ENCODE measurements at regions not wholly inside any gene's neighbourhood (a gene's known extent, or its start where the extent isn't known, plus 50 kb on each side); places are given as distances from the start of the nearest gene placed in this dataset.

DNA sequence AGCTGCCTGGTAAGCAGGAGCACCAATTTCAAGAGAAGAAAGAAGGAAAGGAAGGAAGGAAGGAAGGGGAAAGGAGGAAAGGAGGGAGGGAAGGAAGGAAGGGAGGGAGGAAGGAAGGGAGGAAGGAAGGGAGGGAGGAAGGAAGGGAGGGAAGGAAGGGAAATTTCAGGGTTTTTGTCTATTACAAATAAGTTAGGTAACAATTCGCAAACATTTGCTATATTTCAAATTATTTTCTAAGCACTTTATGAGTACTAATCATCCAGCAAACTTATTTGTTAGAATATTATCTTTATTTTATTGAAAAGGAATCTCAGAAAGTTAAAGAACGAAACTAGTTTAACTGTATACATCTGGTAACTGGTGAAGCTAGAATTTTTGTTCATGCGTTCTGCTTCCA lies 921.7 kb downstream of the TBL1XR1 start:
- Histone ChIP-seq H3K9me3 (no peaks in the 10 kb centered on the region), H3K27ac (no peak overlapping the region), H3K4me1 (no peaks in the 10 kb centered on the region), H3K36me3 (no peaks in the 10 kb centered on the region), H3K27me3 (no peaks in the 10 kb centered on the region), H3K4me3 (no peak overlapping the region)
- no peak for TF ChIP-seq POLR2A (IDR thresholded peaks at IDR 0.05)
- TF ChIP-seq, protein P1, sequence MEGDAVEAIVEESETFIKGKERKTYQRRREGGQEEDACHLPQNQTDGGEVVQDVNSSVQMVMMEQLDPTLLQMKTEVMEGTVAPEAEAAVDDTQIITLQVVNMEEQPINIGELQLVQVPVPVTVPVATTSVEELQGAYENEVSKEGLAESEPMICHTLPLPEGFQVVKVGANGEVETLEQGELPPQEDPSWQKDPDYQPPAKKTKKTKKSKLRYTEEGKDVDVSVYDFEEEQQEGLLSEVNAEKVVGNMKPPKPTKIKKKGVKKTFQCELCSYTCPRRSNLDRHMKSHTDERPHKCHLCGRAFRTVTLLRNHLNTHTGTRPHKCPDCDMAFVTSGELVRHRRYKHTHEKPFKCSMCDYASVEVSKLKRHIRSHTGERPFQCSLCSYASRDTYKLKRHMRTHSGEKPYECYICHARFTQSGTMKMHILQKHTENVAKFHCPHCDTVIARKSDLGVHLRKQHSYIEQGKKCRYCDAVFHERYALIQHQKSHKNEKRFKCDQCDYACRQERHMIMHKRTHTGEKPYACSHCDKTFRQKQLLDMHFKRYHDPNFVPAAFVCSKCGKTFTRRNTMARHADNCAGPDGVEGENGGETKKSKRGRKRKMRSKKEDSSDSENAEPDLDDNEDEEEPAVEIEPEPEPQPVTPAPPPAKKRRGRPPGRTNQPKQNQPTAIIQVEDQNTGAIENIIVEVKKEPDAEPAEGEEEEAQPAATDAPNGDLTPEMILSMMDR (IDR thresholded peaks at IDR 0.05), result no peak
- DNase-seq, result no peak

DNA sequence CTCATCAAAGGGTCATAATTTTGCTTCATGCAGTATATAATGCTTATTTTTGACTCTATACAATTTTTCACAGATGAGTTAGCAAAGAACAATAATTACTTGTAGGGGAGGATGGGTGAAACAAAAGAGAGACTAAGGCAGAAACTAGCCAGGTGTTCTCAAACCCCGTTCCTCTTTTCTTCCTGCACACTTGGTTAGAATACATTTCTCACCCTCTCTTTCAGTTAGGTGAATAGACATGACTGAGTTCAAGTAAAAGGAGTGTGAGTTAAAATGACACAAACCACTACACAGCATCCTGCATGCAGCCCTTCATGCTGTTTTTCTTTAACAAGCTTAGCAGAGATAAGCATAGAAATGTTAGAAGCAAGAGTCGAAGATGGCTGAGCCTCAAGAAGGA lies 922.2 kb downstream of the TBL1XR1 start:
- Histone ChIP-seq H3K27me3 (no peaks in the 10 kb centered on the region), H3K9me3 (no peaks in the 10 kb centered on the region), H3K36me3 (no peaks in the 10 kb centered on the region), H3K4me3 (no peak overlapping the region), H3K27ac (no peak overlapping the region), H3K4me1 (no peaks in the 10 kb centered on the region)
- TF ChIP-seq, protein P1 (IDR thresholded peaks at IDR 0.05), result no peak
- no peak for TF ChIP-seq POLR2A (IDR thresholded peaks at IDR 0.05)
- DNase-seq, result no peak

DNA sequence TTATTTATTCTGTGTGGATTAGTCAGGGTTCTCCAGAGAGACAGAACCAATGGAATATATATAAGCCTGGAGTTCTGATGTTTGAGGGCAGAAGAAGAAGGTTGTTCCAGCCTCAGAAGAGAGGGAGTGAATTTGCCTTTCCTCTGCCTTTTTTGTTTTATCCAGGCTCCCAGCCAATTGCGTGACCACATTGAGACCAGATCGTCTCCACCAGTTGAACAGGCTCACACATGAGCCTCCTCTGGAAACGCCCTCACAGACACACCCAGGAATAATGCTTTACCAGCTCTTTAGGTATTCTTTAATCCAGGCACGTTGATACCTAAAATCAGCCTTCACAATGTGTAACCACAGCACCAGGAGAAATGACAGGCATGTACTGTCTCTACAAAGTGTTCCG lies 923.1 kb downstream of the TBL1XR1 start:
- no peak for DNase-seq
- Histone ChIP-seq H3K36me3 (no peaks in the 10 kb centered on the region), H3K9me3 (no peaks in the 10 kb centered on the region), H3K4me1 (no peaks in the 10 kb centered on the region), H3K4me3 (no peak overlapping the region), H3K27ac (no peak overlapping the region), H3K27me3 (no peaks in the 10 kb centered on the region)
- TF ChIP-seq, protein P1 (IDR thresholded peaks at IDR 0.05), result no peak
- no peak for TF ChIP-seq POLR2A (IDR thresholded peaks at IDR 0.05)

DNA sequence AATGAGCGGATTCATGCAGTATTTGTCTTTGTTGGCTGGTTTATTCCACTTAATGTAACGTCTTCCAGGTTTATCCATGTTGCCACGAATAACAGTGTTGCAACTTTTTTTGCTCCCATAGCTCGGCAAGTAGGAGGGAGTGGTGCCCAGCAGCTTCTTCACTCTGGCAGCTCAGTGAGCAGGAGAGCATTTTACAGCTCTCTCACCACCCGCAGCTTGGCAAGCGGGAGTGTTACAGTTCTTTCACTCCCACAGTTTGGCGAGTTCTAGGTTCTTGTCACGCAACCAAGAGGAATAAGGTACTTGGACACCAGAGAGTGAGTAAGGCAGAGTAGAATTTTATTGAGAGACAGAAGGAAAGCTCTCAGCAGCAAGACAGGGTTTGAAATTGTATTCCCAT lies 935.2 kb downstream of the TBL1XR1 start:
- Histone ChIP-seq H3K4me3 (no peak overlapping the region), H3K36me3 (no peaks in the 10 kb centered on the region), H3K27me3 (no peaks in the 10 kb centered on the region), H3K27ac (no peak overlapping the region), H3K4me1 (no peaks in the 10 kb centered on the region), H3K9me3 (no peaks in the 10 kb centered on the region)
- DNase-seq, result no peak
- no peak for TF ChIP-seq POLR2A (IDR thresholded peaks at IDR 0.05)
- TF ChIP-seq, protein P1 (IDR thresholded peaks at IDR 0.05), result no peak

DNA sequence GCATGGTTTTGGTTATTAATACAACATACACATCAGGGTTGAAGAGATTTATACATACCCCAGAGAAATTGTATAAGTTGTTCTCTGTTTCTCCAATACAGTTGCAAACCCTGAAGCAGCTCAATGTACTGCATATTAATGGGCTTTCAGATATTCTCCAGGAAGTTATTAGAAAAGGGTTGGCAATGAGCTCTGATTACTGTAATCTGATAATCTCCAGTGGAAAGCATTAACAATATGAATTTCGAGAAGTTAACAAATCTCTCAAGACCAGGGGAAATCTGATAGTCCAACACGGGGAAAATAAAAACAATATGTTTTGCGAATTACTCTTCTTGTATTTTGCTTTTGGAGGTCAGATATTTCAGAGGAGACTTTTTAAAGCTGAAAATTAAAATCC lies 950.1 kb downstream of the TBL1XR1 start:
- TF ChIP-seq POLR2A (IDR thresholded peaks at IDR 0.05), result no peak
- TF ChIP-seq, protein P1 (IDR thresholded peaks at IDR 0.05), result no peak
- H3K27ac ChIP-seq, result no peak overlapping the region
- H3K9me3 ChIP-seq, result no peaks in the 10 kb centered on the region
- H3K27me3 ChIP-seq, result no peaks in the 10 kb centered on the region
- no peaks in the 10 kb centered on the region for H3K36me3 ChIP-seq
- H3K4me3 ChIP-seq, result no peak overlapping the region
- no peak for DNase-seq
- no peaks in the 10 kb centered on the region for H3K4me1 ChIP-seq

DNA sequence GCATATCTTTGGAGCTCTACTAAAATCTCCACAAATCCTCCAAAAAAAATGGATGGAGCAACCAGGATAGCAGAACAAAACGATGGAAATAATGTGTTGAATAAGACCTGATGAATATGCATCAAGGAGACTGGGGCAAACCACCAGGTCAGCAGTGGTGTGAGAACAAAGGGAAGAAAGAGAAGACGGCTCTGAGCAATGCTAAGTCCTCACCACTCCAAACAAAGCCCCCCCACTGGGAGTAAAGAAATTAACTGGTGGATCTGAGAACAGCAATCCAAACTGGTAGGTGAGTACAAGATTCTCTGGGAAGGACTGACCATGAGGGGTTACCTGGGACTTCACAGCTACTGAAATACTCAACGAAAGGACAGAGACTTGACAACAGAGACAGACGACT lies 977.3 kb downstream of the TBL1XR1 start:
- no peak overlapping the region for H3K4me3 ChIP-seq
- H3K9me3 ChIP-seq, result no peaks in the 10 kb centered on the region
- H3K36me3 ChIP-seq, result no peaks in the 10 kb centered on the region
- H3K27me3 ChIP-seq, result no peaks in the 10 kb centered on the region
- TF ChIP-seq, protein P1 (IDR thresholded peaks at IDR 0.05), result no peak
- TF ChIP-seq POLR2A (IDR thresholded peaks at IDR 0.05), result no peak
- no peak for DNase-seq
- H3K4me1 ChIP-seq, result no peaks in the 10 kb centered on the region
- no peak overlapping the region for H3K27ac ChIP-seq

All from Peyer's patch (tissue), 4 donors.